ENCODE measurements at regions not wholly inside any gene's neighbourhood (a gene's known extent, or its start where the extent isn't known, plus 50 kb on each side); places are given as distances from the start of the nearest gene placed in this dataset.

- peak; percentile 87 for DNase-seq
These were observed 229.3 kb downstream of the ANKRD50 start for GRCh38 chr4:124483048-124483906.

GRCh38 chr4:124484008-124484407 is 228.5 kb downstream of the ANKRD50 start:
- DNase-seq = no peak

DNA sequence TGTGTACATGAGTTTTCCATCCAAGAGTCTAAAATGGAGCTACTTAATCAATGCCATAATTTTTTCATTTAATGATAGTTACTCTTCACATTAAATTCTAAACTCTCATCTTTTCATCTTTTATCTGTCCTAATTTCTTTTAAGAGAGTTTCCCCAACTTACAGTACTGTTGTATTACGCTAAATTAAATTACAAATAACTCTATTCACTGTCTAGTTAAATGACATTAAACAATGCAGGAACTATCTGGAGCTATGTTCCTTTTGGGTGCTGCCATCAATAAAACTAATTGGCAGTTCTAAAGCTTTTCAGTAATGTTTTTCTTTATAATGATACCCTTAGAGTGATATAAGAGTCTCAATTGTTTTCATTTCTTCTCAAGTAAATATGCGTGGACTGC is 227.6 kb downstream of the ANKRD50 start:
- no peak for DNase-seq

GRCh38 chr4:124486423-124486822 is 226.1 kb downstream of the ANKRD50 start:
- no peak for DNase-seq

DNA sequence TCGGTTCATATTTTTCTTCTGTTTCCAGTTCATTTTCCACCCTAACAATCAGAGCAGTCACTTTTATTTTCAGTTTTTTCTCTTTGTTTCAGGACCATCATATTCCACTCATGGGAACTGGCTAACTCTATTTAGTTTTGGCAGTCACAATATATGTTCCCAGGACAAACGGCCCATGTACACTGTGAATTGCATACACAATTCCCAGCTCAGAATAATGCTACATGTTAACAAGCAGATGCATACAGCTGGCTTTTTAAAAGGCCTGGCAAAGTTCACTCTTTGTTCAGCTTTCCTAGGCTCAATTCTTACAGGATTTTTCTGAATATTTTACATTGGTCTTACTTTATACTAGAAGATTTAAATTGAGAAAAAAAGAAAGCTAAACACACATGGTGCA is 224.9 kb downstream of the ANKRD50 start:
- DNase-seq = peak; percentile 89

- DNase-seq = peak; percentile 92
These were observed 221.0 kb downstream of the ANKRD50 start for GRCh38 chr4:124491361-124492145.

DNA sequence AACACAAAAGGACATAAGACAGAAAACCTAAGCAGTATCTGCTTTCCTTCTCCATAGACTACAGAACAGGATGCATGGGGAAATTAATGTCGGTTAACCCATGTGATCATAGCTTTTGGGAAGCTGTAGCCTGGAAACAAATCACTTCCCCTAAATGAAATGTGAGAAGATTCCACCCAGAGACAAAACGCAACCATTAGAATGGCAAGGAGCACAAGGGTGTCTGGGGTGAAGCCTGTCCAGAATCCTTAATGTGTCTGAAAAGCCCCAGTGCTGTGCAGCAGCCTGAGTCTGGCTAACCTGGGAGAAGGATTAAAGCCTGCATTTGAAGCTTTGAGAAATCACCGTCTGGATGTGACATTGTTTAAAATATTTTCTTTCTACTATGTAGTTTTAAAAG is 213.3 kb downstream of the ANKRD50 start:
- DNase-seq = peak; percentile 53

DNA sequence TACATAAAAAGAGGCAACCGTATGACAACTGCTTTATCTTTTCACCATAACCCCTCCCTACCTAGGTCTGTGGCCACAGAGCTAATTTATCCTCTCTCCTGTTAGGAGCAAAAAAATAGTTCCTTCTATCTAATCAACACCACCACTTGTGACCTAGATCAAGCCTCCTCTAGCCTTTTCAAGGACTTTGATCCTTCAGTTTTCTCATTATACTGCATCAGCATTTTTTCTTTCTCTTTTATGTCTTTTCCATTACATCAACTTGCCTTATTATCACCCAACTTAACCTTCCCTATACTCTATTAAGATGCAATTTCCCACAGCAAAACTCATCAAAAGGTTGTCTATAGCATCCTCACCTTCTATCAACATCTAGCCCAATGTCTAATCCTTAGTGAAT is 211.0 kb downstream of the ANKRD50 start:
- no peak for DNase-seq

DNA sequence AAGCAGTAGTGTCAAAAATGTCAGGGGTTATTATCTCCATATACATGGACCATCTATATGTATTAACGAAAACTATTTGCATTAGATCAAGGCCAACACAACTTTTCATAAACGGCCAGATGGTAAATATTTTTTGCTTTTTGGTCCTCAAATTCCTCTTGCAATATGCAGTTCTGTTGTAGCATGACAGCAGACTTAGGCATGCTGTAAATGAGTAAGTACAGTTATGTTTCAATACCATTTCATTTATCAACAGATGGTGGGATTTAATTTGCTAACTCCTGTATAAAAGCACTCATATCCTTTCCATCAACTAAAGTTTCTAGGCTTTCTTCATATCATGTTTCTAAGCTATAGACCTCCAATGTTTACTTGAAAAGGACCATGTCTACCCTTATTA is 208.1 kb downstream of the ANKRD50 start:
- no peak for DNase-seq

- DNase-seq = no peak
These were observed 207.3 kb downstream of the ANKRD50 start for GRCh38 chr4:124505211-124505610.

DNA sequence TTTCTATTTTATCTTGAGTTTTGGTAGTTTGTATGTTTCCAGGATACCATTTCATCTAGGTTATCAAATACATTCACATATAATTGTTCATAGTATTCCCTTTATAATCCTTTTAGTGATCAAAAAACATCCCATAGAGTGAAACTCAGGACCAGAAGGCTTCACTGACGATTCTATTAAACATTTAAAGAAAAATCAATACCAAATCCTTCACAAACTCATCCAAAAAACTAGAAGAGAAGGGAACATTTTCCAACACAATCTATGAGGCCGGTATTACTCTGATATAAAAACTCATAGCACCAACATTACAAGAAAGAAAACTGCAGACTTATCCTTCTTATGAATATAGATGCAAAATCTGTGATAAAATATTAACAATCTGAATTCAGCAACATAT is 203.4 kb downstream of the ANKRD50 start:
- DNase-seq = no peak

GRCh38 chr4:124514588-124514987 is 197.9 kb downstream of the ANKRD50 start:
- no peak for DNase-seq

GRCh38 chr4:124515591-124515990 is 196.9 kb downstream of the ANKRD50 start:
- DNase-seq = no peak

DNA sequence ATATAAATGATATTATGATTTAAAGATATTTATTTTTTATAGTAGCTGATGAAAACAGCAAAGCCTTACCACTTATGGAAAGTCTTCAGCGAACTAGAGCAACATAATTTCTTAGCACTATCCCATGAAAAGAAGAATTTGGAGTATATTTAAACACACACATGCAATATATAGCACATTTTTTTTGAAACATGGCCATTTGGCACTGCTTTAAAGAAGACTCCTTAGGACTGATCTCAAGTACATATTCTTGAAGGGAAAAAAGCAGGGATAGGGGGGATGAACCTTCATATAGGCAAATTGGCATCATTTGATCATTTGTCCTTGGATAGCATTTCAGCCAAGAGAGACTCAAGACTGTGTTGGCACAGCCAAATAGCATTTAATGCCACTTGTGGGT is 193.3 kb downstream of the ANKRD50 start:
- DNase-seq = peak; percentile 76

DNA sequence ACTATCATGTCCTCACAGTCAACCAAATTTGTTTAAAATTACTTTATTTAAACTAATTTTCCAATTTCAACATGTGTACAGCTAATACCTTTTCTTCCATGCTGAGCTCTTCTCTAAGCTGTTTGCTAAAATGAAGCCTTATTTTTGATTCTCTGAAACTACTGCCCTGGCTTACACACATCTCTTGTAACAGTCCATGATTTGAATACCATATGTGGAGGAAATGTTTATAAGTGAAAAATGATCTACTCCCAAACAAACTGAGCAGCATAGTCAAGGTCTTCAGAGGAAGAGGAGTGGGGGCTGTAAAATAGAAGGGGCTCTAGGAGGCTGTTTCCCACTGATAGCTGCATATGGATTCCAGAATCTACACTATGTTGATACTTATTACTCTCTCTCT is 188.7 kb downstream of the ANKRD50 start:
- DNase-seq = peak; percentile 35

GRCh38 chr4:124525524-124525923 is 187.0 kb downstream of the ANKRD50 start:
- no peak for DNase-seq

DNA sequence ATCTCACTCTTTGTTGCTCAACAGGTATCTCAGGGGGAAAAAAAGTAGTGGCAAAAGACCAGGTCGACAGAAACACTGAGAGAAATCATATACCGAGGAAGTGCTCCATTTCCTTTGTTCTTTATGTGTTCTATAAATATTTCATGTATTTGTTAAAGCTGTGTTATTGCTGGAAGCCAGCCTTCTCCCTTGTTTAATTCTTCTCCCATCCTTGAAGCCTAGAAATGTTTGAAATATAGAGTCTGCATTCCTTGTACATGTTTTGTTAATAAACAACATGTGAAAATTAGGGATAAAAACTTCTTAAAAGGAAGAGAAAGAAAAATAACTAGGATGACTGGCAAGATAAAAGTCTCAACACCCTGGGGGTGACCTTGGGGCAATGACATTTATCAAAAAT is 186.2 kb downstream of the ANKRD50 start:
- DNase-seq = peak; percentile 55

- DNase-seq = no peak
These were observed 185.8 kb downstream of the ANKRD50 start for GRCh38 chr4:124526769-124527168.

GRCh38 chr4:124527364-124527763 is 185.2 kb downstream of the ANKRD50 start:
- no peak for DNase-seq

- no peak for DNase-seq
These were observed 183.4 kb downstream of the ANKRD50 start for GRCh38 chr4:124529131-124529530.

- no peak for DNase-seq
These were observed 182.0 kb downstream of the ANKRD50 start for GRCh38 chr4:124530464-124531077.

- no peak for DNase-seq
These were observed 178.4 kb downstream of the ANKRD50 start for GRCh38 chr4:124534131-124534530.

DNA sequence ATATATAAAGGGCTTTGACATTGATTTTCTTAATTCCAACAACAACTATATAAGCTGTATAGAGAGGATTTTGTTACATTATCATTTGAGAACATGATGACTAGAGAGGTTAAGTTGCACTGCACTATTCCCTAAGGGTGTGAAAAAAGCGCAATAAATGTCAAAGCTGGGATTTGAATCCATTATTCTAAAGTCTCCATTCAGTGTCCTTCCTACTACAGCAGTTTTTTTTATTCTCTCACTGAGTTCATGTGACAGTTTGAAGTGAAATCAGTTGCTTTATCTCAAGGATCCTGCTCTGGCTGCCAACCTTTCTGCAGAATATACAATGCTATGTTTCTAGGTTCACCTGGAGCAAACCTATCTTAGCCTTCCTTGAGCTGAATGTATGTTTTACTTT is 177.5 kb downstream of the ANKRD50 start:
- no peak for DNase-seq

Measured in tongue (tissue), 1 donor.